Fibroblast of skin of scalp (primary cell): ENCODE measurements at regions not wholly inside any gene's neighbourhood (a gene's known extent, or its start where the extent isn't known, plus 50 kb on each side); places are given as distances from the start of the nearest gene placed in this dataset.
"Not testable (repeated sequence)": the region's sequence is repeated elsewhere in the genome, so short reads cannot be mapped to it uniquely, and the experiment has no call there.

Experiments used
- DNase-seq: peaks from one replicate; pipeline ENCODE4 v3.0.0-alpha.2; 2013

DNA sequence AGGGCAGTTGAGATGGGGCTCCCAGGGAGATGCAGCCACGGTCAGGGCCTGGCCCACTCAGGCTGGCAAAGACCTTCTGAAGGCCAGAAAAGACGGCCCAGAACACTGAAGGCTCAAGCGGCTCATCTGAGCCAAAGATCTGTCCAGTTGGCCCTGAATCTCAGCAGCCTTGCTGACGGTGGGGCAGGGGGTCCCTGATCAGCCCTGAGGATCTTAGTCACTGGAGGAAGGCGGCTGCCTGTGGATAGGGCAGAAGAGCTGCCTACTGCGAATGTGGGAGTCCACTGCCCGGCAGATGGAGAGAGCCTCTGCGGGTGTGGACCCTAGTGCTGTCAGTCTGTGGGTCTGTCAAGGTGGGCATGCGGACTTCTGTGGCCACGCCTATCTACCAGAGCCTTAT is 1738.2 kb downstream of the TP53TG3F start:
- no peak for DNase-seq

DNA sequence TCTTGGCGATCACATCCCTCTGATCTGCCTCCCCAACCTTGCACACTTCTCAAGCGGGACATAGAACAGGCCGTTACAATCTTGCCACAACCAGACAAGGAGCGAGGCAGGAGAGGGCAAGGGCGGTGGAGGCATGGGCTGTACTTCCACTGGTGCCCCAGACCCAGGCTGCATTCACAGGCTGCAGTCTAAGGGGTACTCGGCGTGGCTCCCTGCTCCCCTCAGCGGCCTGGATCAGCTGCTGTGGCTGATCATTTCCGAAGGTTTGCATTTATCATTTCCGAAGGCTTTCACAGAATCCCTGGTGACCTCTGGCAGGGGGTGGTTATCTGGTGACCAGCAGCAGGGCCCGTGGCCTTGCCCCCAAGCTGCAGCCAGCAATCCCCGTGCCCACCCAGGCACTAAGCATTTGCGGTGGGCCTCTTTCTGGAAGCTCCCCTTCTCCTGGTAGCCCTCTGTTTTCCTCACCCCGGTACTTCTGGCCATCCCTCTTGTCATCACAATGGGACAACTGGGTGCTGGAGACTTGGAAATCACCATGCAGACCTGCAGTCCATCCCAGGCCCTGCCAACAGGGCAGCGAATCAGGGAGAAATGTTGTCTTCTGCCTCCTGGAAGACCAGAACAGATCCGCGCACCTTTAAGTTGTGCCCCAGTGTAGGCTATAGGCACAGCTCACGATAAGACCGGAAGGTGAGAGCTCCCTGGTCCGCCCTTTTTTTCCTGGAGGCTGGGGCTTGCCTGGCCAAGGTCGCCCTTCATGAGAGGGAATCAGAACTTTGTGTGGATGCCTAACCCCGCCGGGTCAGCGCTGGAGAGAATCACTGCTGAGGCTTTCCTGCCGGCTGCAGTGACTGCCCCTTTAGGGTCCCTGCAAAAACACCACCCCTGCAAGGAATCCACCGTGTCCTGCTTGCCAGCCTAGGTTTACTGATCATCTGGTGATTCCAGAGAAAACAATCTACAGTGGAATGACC is 1739.1 kb downstream of the TP53TG3F start:
- no peak for DNase-seq

DNA sequence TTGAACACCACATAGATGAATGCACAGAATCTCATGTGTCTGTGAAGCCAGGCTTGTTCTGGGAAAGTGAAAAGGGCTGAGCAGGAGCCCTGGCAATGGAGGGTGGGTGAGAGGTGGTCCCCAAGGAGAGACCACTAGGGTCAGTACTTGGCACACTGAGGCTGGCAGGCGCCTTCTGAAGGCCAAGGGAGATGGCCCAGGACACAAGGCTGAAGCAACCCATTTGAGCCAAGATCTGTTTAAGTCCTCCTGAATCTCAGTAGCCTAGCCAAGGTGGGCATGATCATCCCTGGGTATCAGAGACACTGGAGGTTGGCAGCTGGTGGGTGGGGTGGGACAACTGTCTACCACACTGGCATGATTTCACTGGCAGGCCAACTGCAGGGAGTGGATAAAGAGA is 1741.2 kb downstream of the TP53TG3F start:
- no peak for DNase-seq

DNA sequence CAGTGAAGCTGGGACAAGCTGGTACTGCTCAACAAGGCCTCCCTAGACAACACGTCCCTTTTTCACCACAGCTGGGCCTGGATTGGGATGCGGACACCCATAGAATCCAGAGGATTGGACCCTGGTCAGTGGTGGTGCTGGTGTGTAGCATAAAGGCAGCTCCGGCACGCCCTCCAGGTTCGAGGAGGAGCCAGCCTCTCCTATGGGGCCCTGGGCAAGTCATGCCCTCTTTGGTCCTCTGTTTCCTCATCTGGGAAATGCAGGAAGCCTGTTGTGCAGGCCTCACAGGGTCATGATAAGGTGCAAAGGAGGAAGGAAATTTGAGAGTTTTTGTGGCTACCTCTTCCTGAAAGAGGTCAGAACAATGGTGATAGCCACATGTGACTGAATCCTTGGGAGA is 1741.7 kb downstream of the TP53TG3F start:
- no peak for DNase-seq

DNA sequence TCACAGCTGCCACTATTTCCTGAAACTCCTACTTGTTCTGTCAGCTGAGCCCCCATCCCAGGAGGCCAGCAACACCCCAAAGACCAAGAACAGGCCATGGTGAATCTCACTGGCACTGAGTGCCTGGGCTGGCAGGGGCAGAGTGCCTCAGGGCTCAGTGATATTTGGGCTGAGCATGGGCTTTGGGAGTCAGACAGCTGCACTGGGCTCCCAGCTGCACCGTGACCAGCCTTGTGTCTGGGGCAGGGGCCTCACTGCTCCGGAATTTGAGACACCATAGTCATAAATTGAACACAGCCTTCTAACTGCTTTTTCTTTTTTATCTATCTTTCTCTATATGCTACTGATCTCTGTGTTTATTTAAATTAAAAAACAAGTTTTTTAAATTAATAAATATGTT is 1744.2 kb downstream of the TP53TG3F start:
- DNase-seq, result no peak

DNA sequence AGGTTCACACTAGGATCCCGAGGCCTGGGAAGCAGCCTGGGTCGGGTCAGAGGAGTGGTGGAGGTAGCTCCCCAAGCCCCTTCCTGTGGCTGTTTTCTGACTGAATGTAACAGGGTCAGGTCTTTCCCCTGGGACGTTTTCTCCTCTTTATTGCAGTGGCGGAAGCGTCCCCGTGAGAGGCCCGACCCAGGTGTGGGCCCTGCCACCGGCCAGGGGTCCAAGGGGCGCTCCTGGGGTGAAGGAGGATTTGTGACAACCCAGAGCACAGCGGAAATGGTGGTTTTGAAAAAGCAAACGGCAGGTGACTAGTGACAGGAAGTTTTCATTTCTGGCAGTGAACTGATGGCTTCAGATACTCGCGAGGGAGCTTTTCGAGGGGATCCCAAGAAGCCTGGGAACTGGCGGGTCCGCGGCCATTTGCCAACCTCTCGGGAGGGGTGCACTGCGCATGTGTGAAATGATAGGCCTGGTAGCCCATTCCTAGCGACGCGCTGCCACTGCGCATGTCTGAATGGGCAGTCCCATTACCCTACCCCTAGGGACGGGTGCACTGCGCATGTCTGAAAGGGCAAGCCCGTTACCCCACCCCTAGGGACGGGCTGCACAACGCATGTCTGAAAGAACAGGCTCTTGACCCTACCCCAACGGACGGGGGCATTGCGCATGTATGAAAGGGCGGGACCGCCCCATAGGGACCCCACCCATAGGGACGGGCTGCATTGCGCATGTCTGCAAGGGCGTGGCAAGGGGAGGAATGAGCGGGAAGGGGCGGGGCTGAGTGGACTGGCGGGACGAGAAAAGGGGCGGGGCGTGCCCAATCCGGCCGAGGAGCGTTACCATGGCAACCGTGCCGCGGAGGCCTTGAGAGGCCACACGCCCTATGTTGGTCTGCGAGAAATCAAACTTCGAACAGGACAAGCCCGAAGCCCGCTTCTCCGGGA is 1747.9 kb downstream of the TP53TG3F start:
- DNase-seq, result no peak

DNA sequence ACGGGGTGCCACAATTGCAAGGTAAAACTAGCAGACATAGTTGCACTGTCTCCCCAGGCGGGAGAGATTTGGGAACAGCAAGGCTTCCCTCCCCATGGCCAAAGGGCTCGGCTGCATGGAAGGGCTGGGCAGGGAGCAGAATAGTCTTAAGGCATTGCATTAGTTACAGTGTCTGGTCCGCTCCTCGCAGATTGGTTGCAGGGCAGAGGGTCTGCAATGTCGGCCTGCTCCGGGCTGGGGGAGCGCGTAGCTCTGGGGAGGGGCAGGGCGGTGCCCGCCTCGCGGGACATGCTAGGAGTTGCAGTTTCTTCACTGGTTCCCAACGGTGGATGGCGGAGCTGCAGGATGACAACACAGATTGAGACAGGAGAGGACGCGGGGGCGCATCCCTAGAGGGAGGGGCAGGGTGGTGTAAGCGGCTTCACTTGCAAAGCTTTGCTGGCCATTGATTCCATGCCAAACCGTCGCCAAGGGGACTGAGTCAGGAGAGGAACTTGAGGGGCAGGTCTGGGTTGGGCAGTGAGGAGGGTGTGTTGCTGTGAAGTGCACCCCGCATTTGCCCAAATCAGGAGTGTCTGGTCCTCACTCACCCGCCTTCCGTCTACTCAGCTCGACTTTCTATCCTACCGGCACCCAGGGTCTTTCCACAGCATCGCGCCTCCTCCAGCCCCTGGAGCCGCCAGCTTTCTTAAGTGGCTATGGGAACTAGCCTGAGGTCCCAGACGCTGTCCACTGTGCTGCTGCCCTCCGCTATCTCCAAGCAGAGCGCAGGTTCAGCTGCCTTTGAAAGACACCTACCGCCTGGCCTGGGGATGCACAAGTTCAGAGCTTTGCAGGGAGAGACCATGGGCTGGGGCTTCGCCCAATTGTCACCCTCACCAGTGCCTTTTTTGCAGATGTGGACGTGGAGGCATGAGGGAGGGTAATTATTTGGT is 1748.9 kb downstream of the TP53TG3F start:
- DNase-seq, result no peak

DNA sequence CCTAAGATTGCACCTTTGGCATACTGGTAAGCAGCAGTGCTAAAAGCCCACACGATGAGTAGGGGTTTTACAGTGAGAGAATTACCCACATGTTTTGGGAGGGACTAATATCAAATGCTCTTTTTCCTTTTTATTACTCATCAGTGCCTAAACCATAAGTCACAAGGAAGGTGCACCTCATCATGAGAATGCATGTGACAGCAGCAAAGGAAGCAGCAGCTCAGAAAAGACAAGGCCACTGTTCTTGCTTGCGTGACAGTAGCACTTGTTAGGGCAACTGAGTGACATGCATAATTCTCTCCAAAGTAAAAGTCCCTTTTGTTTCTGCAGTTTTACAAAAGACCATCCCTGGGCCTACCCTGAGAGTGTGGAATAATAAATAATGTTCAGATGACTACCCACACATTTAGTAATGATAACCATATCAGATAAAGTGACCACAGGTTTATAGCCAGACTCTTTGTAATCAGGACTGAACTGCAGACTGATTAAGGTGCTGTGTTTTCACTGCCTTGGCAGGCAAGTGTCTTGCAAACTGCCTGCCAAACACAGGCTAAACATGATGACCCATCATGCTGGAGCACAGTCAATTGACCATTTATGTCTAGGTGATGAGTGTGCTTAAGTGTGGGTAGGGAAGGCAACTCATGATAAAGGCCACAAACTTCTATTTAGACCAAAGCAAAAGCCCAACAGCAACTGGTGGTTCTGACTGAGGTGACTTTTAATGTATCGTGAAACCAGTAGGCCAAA is 1751.4 kb downstream of the TP53TG3F start:
- DNase-seq, result no peak

DNA sequence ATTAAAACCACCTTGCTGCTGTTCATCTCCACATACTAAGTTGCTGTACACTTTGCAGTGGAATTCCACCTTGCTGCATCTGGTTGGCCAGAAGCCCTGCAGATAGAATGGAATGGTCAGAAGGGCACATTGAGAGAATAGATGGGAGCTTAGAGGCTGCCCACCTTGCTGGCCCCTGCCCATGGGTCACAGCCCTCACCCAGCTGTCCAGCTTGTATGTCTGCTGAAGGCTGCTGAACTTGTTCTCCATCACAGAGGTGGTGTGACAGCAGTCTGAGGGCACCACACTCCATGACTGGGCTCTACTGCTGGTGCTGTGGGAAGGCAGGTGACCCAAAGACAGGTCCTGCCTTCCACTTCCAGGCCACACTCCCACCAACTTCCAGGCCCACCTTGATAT is 1755.4 kb downstream of the TP53TG3F start:
- no peak for DNase-seq

DNA sequence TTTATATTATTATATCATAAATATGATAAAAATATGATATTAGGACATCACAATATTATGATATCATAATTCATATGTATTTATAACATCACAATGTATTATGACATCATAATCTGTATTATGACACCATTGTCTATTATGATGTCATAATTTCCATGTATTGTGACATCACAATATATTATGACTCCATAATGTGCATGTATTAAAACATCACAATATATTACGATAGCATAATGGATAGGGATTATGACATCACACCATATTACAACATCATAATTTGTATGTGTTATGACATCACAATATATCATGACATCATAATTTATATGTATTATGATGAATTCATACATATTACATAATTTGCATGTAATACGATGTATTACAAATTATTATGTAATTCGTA is 1755.9 kb downstream of the TP53TG3F start:
- no peak for DNase-seq

DNA sequence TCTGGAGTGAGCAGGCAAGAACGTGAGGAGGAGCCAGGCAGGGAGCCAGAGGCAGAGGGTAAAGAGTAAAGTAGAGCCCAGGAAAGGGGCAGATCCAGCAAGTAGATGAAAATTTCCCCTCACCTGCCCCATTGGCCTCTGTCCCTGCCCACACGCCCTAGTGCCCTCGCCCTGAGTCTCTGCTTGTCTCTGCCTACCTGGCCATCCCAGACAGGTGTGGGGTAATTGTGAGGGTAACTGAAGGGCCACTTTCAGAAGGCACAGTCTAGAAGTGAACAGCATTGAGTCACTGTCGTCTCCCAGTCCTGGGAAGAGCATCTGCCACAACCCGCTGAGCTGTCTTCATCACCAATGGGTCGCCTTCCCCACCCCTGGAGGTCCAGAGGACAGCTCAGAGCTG is 1756.8 kb downstream of the TP53TG3F start:
- DNase-seq, result not testable (repeated sequence)

DNA sequence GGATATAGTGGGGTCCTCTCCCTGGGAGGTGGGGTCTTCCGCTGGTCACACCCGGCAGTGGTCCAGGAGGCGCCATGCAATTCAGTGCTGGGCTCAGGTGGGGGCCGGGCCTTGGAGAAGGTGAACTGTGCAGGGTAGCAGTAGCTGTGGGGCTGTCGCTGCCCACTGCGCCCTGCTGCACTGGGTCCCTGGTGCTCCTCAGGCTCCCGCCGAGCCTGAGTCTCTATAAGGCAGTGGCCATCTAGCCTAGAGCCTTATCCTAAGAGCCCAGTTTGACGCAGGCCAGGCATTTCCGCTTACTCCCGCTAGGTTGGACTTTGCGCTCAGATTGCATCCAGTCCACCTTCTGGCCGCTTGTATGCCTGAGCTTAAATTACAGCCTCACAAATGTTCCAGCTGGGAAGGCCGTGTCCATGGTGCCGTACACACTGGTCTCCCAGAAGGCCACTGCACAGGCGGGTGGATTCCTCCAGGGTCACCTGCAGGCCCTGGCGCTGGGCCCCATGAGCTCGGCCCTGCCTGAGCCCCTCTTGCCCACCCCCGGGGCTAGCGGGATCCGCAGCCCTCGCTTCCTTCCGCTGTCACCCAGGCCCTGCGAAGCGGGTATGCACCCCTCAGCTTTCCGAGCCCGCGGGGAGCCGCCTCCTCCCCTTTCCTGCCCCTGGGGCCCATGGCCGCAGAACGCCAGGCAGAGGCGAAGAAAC is 1762.2 kb downstream of the TP53TG3F start:
- no peak for DNase-seq

DNA sequence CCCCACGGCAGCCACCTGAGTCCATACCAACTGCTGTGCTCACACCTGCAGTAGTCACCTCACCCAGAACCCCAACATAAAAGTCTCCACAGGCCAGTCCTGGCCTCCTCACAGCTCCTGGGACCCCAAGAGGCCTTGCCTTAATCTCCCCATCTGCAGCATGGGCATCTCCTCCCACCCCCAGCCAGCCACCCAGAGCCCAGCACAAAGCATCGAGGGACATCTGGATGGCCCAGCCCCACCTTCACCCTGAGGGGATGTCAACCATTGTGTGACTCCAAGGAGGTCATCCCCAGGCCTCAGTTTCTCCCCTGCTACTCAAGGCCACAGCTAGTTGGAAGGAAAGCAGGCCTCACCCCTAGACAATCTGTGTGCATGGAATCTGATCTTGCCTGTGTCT is 1775.3 kb downstream of the TP53TG3F start:
- DNase-seq, result no peak

DNA sequence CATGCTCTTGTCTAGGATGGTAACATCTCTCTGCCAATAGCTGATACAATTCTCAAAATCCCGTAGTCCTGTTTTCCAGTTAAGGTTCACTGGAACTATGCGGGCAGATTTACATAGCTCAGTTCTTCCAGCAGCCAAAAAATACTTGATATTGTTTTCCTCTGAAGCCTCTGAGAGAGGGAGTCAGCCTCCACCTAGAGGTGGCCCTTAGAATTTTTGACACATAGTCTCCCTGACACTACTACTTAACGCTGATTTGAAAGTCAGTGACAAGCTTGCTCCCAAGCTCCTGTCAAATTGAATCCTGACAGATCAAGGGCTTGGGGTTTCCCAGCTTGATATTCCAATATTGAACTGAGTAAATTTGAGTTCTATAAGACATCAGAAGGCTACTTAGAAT is 1780.1 kb downstream of the TP53TG3F start:
- DNase-seq, result no peak

DNA sequence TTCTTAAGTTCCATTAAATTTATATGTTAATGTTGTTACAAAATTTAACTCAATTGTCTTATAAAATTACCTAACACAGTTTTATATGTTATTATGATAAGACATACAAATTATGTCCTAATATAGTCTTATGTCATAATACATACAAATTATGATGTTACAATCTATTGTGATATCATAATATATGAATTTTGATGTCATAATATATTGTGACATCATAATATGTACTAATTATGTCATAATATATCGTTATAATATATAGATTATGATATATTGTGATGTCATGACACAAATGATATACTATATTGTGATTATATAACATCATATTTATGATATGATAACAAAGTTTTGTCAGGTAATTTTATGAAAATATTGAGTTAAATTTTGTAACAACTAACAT is 1789.6 kb downstream of the TP53TG3F start:
- DNase-seq, result no peak

DNA sequence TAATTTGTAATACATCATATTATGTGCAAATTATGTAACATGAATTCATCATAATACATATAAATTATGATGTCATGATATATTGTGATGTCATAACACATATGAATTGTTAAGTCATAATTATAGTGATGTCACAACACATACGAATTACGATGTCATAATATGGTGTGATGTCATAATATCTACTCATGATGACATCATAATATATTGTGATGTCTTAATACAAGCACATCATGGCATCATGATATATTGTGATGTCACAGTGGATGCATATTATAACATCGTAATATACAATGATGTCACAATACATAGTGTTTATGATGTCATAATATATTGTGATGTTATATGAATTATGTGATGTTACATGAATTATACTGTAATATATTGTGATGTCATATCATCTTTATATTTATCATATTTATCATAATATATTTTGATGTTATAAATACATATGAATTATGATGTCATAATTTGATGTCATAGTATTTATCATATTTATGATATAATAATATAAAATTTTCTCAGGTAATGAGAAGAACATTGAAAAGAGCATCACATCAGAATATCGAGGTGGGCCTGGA is 1793.0 kb downstream of the TP53TG3F start:
- no peak for DNase-seq

DNA sequence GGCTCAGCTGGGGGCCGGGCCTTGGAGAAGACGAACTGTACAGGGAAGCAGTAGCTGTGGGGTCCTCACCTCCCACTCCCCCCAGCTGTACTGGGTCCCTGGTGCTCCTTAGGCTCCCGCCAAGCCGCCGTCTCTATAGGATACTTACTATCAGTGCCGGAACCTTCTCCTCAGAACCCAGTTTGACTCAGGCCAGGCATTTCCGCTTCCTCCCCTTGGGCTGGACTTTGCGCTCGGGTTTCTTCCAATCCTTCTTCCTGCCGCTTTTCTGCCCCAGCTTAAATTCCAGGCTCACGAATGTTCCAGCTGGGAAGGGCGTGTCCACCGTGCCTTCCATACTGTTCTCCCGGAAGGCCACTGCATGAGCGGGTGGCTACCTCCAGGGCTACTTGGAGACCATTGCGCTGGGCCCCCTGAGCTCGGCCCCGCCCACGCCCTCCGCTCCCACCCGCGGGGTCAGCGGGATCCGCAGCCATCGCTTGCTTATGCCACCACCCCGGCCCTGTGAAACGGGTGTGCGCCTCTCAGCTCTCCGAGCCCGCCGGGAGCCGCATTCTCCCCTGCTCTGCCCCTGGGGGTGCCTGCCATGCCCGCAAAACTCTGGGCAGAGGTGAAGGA is 1795.9 kb downstream of the TP53TG3F start:
- DNase-seq, result no peak

DNA sequence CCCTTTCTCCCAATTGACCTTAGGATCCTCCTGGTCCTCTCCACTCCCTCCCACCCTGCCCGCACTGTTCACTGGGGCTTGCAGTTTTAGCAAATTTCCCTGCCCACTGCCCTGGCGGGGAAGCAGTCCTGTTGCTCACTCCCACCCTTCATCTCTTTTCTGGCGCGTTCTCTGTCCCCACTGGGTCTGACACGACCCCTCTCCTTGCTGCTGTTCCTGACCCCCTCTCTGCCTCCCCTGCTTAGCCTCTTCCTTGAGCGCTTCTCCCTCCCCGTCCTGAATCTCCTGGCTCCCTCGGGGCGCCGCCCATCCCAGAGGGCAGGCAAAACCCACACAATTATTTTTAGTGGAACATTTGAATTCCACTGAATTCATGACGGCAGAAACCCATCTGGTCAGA is 1796.4 kb downstream of the TP53TG3F start:
- DNase-seq, result no peak

DNA sequence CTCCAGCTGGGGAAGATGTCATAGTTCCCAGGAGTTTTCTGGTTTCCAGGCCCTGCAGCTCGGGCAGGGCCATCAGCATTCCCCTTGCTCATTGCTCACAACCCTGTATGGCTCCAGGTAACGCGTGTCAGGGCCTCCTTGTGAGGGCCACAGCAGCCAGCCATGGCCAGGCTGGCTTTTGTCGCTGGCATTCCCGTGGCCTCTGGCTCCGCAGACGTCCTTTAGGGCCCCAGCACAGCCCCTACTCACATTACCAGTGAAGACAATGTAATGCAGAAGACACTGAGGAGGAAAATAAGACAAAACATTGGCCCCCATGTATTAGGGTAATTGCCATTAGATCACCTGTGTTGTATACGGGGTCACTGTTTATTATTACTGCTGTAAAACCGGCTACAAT is 1799.0 kb downstream of the TP53TG3F start:
- DNase-seq, result no peak

DNA sequence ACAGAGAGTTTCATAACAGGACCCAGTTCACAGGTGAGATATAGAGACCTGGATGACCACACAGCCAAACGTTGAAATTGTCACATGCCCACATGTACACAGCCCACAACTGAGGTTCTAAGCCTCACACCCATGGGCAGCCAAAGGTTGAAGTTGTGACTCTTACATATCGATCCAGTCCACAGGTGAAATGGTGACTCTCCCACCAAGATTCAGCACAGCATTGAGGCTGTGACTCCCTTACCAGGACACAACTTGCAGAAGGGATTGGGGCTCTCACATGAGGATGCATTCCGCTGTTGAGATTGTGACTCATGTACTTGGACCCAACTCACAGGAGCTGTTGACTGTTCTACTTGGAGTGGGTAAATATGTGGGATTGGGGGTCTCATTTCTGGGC is 1836.4 kb downstream of the TP53TG3F start:
- no peak for DNase-seq
